Hypothalamus (tissue), 51 donors: ENCODE measurements at regions not wholly inside any gene's neighbourhood (a gene's known extent, or its start where the extent isn't known, plus 50 kb on each side); places are given as distances from the start of the nearest gene placed in this dataset.
"Not testable (repeated sequence)": the region's sequence is repeated elsewhere in the genome, so short reads cannot be mapped to it uniquely, and the experiment has no call there.

Source experiments
- DNase-seq, 51 donors: peaks; one replicate each; lab custom pipeline; 2025; lab: John Stamatoyannopoulos, UW

GRCh38 chr17:14459955-14460354 is 159.1 kb downstream of the HS3ST3B1 start:
- DNase-seq = no peak

GRCh38 chr17:14458724-14459123 is 157.8 kb downstream of the HS3ST3B1 start:
- no peak for DNase-seq

- DNase-seq = no peak
Observed at GRCh38 chr17:14454746-14455145, 153.9 kb downstream of the HS3ST3B1 start.

GRCh38 chr17:14452856-14453255 is 152.0 kb downstream of the HS3ST3B1 start:
- DNase-seq = no peak

GRCh38 chr17:14451729-14452191 is 150.9 kb downstream of the HS3ST3B1 start:
- DNase-seq = no peak

- no peak for DNase-seq
Observed at GRCh38 chr17:14448818-14449217, 147.9 kb downstream of the HS3ST3B1 start.

GRCh38 chr17:14446825-14447224 is 145.9 kb downstream of the HS3ST3B1 start:
- no peak for DNase-seq

GRCh38 chr17:14444915-14445314 is 144.0 kb downstream of the HS3ST3B1 start:
- no peak for DNase-seq

- DNase-seq = no peak
Observed at GRCh38 chr17:14442798-14443528, 142.1 kb downstream of the HS3ST3B1 start.

- DNase-seq = no peak
Observed at GRCh38 chr17:14437176-14437575, 136.3 kb downstream of the HS3ST3B1 start.

- DNase-seq = no peak
Observed at GRCh38 chr17:14436266-14436665, 135.4 kb downstream of the HS3ST3B1 start.

GRCh38 chr17:14434506-14434905 is 133.6 kb downstream of the HS3ST3B1 start:
- no peak for DNase-seq

- no peak for DNase-seq
Observed at GRCh38 chr17:14432079-14432478, 131.2 kb downstream of the HS3ST3B1 start.

- no peak for DNase-seq
Observed at GRCh38 chr17:14429084-14429483, 128.2 kb downstream of the HS3ST3B1 start.

GRCh38 chr17:14428648-14429029 is 127.8 kb downstream of the HS3ST3B1 start:
- DNase-seq = no peak

GRCh38 chr17:14427900-14428647 is 127.2 kb downstream of the HS3ST3B1 start:
- DNase-seq = no peak

- DNase-seq = not testable (repeated sequence)
Observed at GRCh38 chr17:14423156-14423555, 122.3 kb downstream of the HS3ST3B1 start.

- DNase-seq = no peak
Observed at GRCh38 chr17:14417336-14417735, 116.5 kb downstream of the HS3ST3B1 start.

GRCh38 chr17:14409292-14409691 is 108.4 kb downstream of the HS3ST3B1 start:
- DNase-seq = no peak

GRCh38 chr17:14407541-14407940 is 106.7 kb downstream of the HS3ST3B1 start:
- no peak for DNase-seq

- no peak for DNase-seq
Observed at GRCh38 chr17:14405189-14405588, 104.3 kb downstream of the HS3ST3B1 start.
